Daoy (cell line): ENCODE measurements at regions not wholly inside any gene's neighbourhood (a gene's known extent, or its start where the extent isn't known, plus 50 kb on each side); places are given as distances from the start of the nearest gene placed in this dataset.
"Not testable (repeated sequence)": the region's sequence is repeated elsewhere in the genome, so short reads cannot be mapped to it uniquely, and the experiment has no call there.

Experiments used
- DNase-seq: peaks from one replicate; pipeline ENCODE4 v3.0.0-alpha.2; 2015; ENCODE audit warnings: low read depth

- DNase-seq = no peak
Measured at GRCh38 chr14:97143456-97143855, 346.3 kb downstream of the VRK1 start.

GRCh38 chr14:97148021-97148420, 350.8 kb downstream of the VRK1 start:
- DNase-seq = not testable (repeated sequence)

- no peak for DNase-seq
Measured at GRCh38 chr14:97149775-97150174, 352.6 kb downstream of the VRK1 start.

- no peak for DNase-seq
Measured at GRCh38 chr14:97153527-97153926, 356.3 kb downstream of the VRK1 start.

GRCh38 chr14:97155320-97155719, 358.1 kb downstream of the VRK1 start:
- no peak for DNase-seq

GRCh38 chr14:97155814-97156213, 358.6 kb downstream of the VRK1 start:
- no peak for DNase-seq

GRCh38 chr14:97156705-97157104, 359.5 kb downstream of the VRK1 start:
- no peak for DNase-seq

- no peak for DNase-seq
Measured at GRCh38 chr14:97158102-97158501, 360.9 kb downstream of the VRK1 start.

GRCh38 chr14:97159124-97159523, 361.9 kb downstream of the VRK1 start:
- no peak for DNase-seq

GRCh38 chr14:97162621-97163020, 365.4 kb downstream of the VRK1 start:
- no peak for DNase-seq

- DNase-seq = peak; percentile 26
Measured at GRCh38 chr14:97164021-97164420, 366.8 kb downstream of the VRK1 start.

GRCh38 chr14:97166497-97166896, 369.3 kb downstream of the VRK1 start:
- peak; percentile 72 for DNase-seq

GRCh38 chr14:97167577-97167976, 370.4 kb downstream of the VRK1 start:
- not testable (repeated sequence) for DNase-seq

GRCh38 chr14:97172644-97173043, 375.5 kb downstream of the VRK1 start:
- DNase-seq = no peak

GRCh38 chr14:97177016-97177415, 379.8 kb downstream of the VRK1 start:
- DNase-seq = peak; percentile 46

GRCh38 chr14:97177635-97178034, 380.5 kb downstream of the VRK1 start:
- DNase-seq = peak; percentile 62

- peak; percentile 65 for DNase-seq
Measured at GRCh38 chr14:97178781-97179180, 381.6 kb downstream of the VRK1 start.

- DNase-seq = peak; percentile 69
Measured at GRCh38 chr14:97179573-97179972, 382.4 kb downstream of the VRK1 start.

- peak; percentile 93 for DNase-seq
Measured at GRCh38 chr14:97180304-97181200, 383.4 kb downstream of the VRK1 start.

- peak; percentile 41 for DNase-seq
Measured at GRCh38 chr14:97185186-97185585, 388.0 kb downstream of the VRK1 start.

- no peak for DNase-seq
Measured at GRCh38 chr14:97187916-97188315, 390.7 kb downstream of the VRK1 start.

GRCh38 chr14:97196336-97196735, 399.2 kb downstream of the VRK1 start:
- DNase-seq = peak; percentile 41

GRCh38 chr14:97198813-97199212, 401.6 kb downstream of the VRK1 start:
- no peak for DNase-seq

- DNase-seq = no peak
Measured at GRCh38 chr14:97200245-97200644, 403.1 kb downstream of the VRK1 start.
